HG02571 (cell line): ENCODE measurements at regions not wholly inside any gene's neighbourhood (a gene's known extent, or its start where the extent isn't known, plus 50 kb on each side); places are given as distances from the start of the nearest gene placed in this dataset.
"Not testable (repeated sequence)": the region's sequence is repeated elsewhere in the genome, so short reads cannot be mapped to it uniquely, and the experiment has no call there.

Source experiments
- ATAC-seq: cut with Tn5 transposase; IDR thresholded peaks from one replicate; pipeline ENCODE4 v1.9.1; 2021; ENCODE audit warnings: mild to moderate bottlenecking, moderate library complexity; ENCODE audit not compliant: unreplicated experiment

GRCh38 chr4:175273995-175274753 lies 356.0 kb downstream of the ADAM29 start:
- ATAC-seq: no peak

GRCh38 chr4:175277816-175278215 lies 359.7 kb downstream of the ADAM29 start:
- no peak for ATAC-seq

- ATAC-seq: no peak
These were observed 362.0 kb downstream of the ADAM29 start for GRCh38 chr4:175280153-175280552.

- ATAC-seq: no peak
These were observed 363.7 kb downstream of the ADAM29 start for GRCh38 chr4:175281894-175282293.

GRCh38 chr4:175282407-175282806 lies 364.2 kb downstream of the ADAM29 start:
- no peak for ATAC-seq

- ATAC-seq: no peak
These were observed 372.2 kb downstream of the ADAM29 start for GRCh38 chr4:175290401-175290800.

GRCh38 chr4:175297965-175298565 lies 379.9 kb downstream of the ADAM29 start:
- no peak for ATAC-seq

GRCh38 chr4:175306436-175306835 lies 388.3 kb downstream of the ADAM29 start:
- ATAC-seq: no peak

- no peak for ATAC-seq
These were observed 389.2 kb downstream of the ADAM29 start for GRCh38 chr4:175307326-175307725.

- no peak for ATAC-seq
These were observed 390.1 kb downstream of the ADAM29 start for GRCh38 chr4:175308236-175308635.

- no peak for ATAC-seq
These were observed 390.9 kb downstream of the ADAM29 start for GRCh38 chr4:175309041-175309440.

- ATAC-seq: no peak
These were observed 407.1 kb downstream of the ADAM29 start for GRCh38 chr4:175325230-175325629.

GRCh38 chr4:175326796-175327195 lies 408.6 kb downstream of the ADAM29 start:
- ATAC-seq: no peak

- ATAC-seq: no peak
These were observed 412.1 kb downstream of the ADAM29 start for GRCh38 chr4:175330236-175330635.

GRCh38 chr4:175330652-175331051 lies 412.5 kb downstream of the ADAM29 start:
- ATAC-seq: no peak

- no peak for ATAC-seq
These were observed 417.2 kb downstream of the ADAM29 start for GRCh38 chr4:175335331-175335730.

- ATAC-seq: not testable (repeated sequence)
These were observed 418.4 kb downstream of the ADAM29 start for GRCh38 chr4:175336570-175336969.

GRCh38 chr4:175339100-175339707 lies 421.0 kb downstream of the ADAM29 start:
- no peak for ATAC-seq

- no peak for ATAC-seq
These were observed 423.1 kb downstream of the ADAM29 start for GRCh38 chr4:175341203-175341755.

GRCh38 chr4:175346376-175346775 lies 428.2 kb downstream of the ADAM29 start:
- ATAC-seq: no peak

GRCh38 chr4:175350246-175350645 lies 432.1 kb downstream of the ADAM29 start:
- ATAC-seq: no peak

GRCh38 chr4:175351473-175351872 lies 433.3 kb downstream of the ADAM29 start:
- no peak for ATAC-seq
